ENCODE measurements at regions not wholly inside any gene's neighbourhood (a gene's known extent, or its start where the extent isn't known, plus 50 kb on each side); places are given as distances from the start of the nearest gene placed in this dataset.

DNA sequence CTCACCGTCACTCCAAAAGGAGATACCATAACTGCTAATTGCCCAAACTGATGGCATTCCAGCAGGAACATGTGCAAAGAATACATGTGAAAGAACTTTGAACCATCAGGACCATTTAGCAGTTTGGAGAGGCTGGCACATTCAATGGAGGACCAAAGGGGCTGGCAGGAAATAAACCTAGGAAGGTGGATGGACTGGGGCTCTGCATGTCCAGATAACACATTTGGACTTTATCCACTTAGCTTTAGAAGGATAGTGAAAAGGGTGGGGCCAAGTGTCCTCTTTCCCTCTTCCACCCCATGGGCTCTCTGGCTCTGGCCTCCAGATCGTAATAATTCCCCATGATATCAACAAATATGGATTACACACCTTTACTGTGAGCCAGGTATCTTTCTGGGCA is 58.8 kb upstream of the CALM2 start:
- dilution Hi-C loops (cut with MboI; ENCODE audit: extremely low pct_ligation_motif_present, low sequenced_read_pairs): no loop called here
- no peaks in the 10 kb centered on the region for H4K20me1 ChIP-seq (ENCODE audit: control insufficient read depth, extremely low read depth, insufficient read depth, low read length)
- no peaks in the 10 kb centered on the region for H3K36me3 ChIP-seq (ENCODE audit: control insufficient read depth in 2 of 2, extremely low read depth in 1 of 2, insufficient read depth in 2 of 2, low read length in 2 of 2)
- H3K4me2 ChIP-seq (ENCODE audit: control insufficient read depth, extremely low read depth, insufficient read depth, low read depth, low read length): no peak overlapping the region
- peaks cover 36% of the 10 kb centered on the region for H3K27me3 ChIP-seq (ENCODE audit: control insufficient read depth, extremely low read depth, insufficient read depth, low read length)
- no peak overlapping the region for H2AFZ ChIP-seq (ENCODE audit: control insufficient read depth, low read length)
- no peaks in the 10 kb centered on the region for H3K9me3 ChIP-seq (ENCODE audit: control insufficient read depth, low read depth, low read length)
- H3K4me1 ChIP-seq (ENCODE audit: control insufficient read depth, extremely low read depth, insufficient read depth, low read length): no peaks in the 10 kb centered on the region
- no peak overlapping the region for H3K4me3 ChIP-seq (ENCODE audit: control insufficient read depth in 2 of 3, extremely low read depth in 1 of 3, insufficient read depth in 2 of 3, low read depth in 1 of 3, low read length in 3 of 3)
- TF ChIP-seq CTCF (optimal IDR thresholded peaks at IDR 0.05 in 1 of 3, IDR thresholded peaks at IDR 0.05 in 1 of 3, conservative IDR thresholded peaks at IDR 0.05 in 1 of 3; ENCODE audit: extremely low read depth in 1 of 3, insufficient read depth in 2 of 3, low read length in 3 of 3): no peak
- no peak for TF ChIP-seq EZH2 (IDR thresholded peaks at IDR 0.05; ENCODE audit: low read length)
- H3K27ac ChIP-seq (ENCODE audit: control insufficient read depth, insufficient read depth, low read length): no peak overlapping the region
- no peaks in the 10 kb centered on the region for H3K79me2 ChIP-seq (ENCODE audit: control insufficient read depth, insufficient read depth, low read length)
- FAIRE-seq: no peak
- no peak overlapping the region for H3K9ac ChIP-seq (ENCODE audit: control insufficient read depth, extremely low read depth, insufficient read depth, low read length)
- DNase-seq (ENCODE audit: low read depth, low spot score): no peak
- no peaks in the 10 kb centered on the region for H3K9me1 ChIP-seq (ENCODE audit: control insufficient read depth, extremely low read depth, insufficient read depth, low read length)

GRCh38 chr2:47234456-47234855 is 58.1 kb upstream of the CALM2 start:
- peaks cover 33% of the 10 kb centered on the region for H3K27me3 ChIP-seq (ENCODE audit: control insufficient read depth, extremely low read depth, insufficient read depth, low read length)
- no peaks in the 10 kb centered on the region for H4K20me1 ChIP-seq (ENCODE audit: control insufficient read depth, extremely low read depth, insufficient read depth, low read length)
- no peak overlapping the region for H3K27ac ChIP-seq (ENCODE audit: control insufficient read depth, insufficient read depth, low read length)
- H2AFZ ChIP-seq (ENCODE audit: control insufficient read depth, low read length): no peak overlapping the region
- no peaks in the 10 kb centered on the region for H3K79me2 ChIP-seq (ENCODE audit: control insufficient read depth, insufficient read depth, low read length)
- TF ChIP-seq CTCF (optimal IDR thresholded peaks at IDR 0.05 in 1 of 3, IDR thresholded peaks at IDR 0.05 in 1 of 3, conservative IDR thresholded peaks at IDR 0.05 in 1 of 3; ENCODE audit: extremely low read depth in 1 of 3, insufficient read depth in 2 of 3, low read length in 3 of 3): no peak
- TF ChIP-seq EZH2 (IDR thresholded peaks at IDR 0.05; ENCODE audit: low read length): no peak
- H3K4me3 ChIP-seq (ENCODE audit: control insufficient read depth in 2 of 3, extremely low read depth in 1 of 3, insufficient read depth in 2 of 3, low read depth in 1 of 3, low read length in 3 of 3): no peak overlapping the region
- dilution Hi-C loops (cut with MboI; ENCODE audit: extremely low pct_ligation_motif_present, low sequenced_read_pairs): no loop called here
- no peaks in the 10 kb centered on the region for H3K36me3 ChIP-seq (ENCODE audit: control insufficient read depth in 2 of 2, extremely low read depth in 1 of 2, insufficient read depth in 2 of 2, low read length in 2 of 2)
- no peak for DNase-seq (ENCODE audit: low read depth, low spot score)
- no peak overlapping the region for H3K9ac ChIP-seq (ENCODE audit: control insufficient read depth, extremely low read depth, insufficient read depth, low read length)
- no peaks in the 10 kb centered on the region for H3K9me3 ChIP-seq (ENCODE audit: control insufficient read depth, low read depth, low read length)
- H3K4me2 ChIP-seq (ENCODE audit: control insufficient read depth, extremely low read depth, insufficient read depth, low read depth, low read length): no peak overlapping the region
- H3K4me1 ChIP-seq (ENCODE audit: control insufficient read depth, extremely low read depth, insufficient read depth, low read length): no peaks in the 10 kb centered on the region
- no peaks in the 10 kb centered on the region for H3K9me1 ChIP-seq (ENCODE audit: control insufficient read depth, extremely low read depth, insufficient read depth, low read length)
- FAIRE-seq: no peak
